HCT116 (cell line): ENCODE measurements at regions not wholly inside any gene's neighbourhood (a gene's known extent, or its start where the extent isn't known, plus 50 kb on each side); places are given as distances from the start of the nearest gene placed in this dataset.

Experiments used
- ATAC-seq: fragments of 200-7000 bp; cut with Tn5 transposase; 2 replicates; pipeline ENCODE4 v1.9.1; 2020; ENCODE audit warnings: mild to moderate bottlenecking, moderate library complexity
- BruUV-seq: library from RNA; stranded (reverse); fragments of 400-500 nt; replicated peaks from 2 replicates; lab custom pipeline; 2021; lab: Mats Ljungman, UMichigan
- CTCF ChIA-PET: fragments of 300-600 bp; sonication (Branson Sonifier 250); formaldehyde crosslinking; loops from one replicate; lab custom pipeline; 2021; ENCODE audit warnings: antibody characterized with exemption; lab: Charles Lee
- POLR2A ChIA-PET: fragments of 300-600, 350-600 bp; sonication (Branson Sonifier 250); formaldehyde crosslinking; loops from one replicate; lab custom pipeline; 2021; ENCODE audit warnings: antibody characterized with exemption; lab: Charles Lee
- RAD21 ChIA-PET, 2 experiments: fragments of 300-600 bp; sonication (Branson Sonifier 250); formaldehyde crosslinking; loops; one replicate each; lab custom pipeline; 2023; ENCODE audit warnings: low total read pairs in 2 of 2; ENCODE audit not compliant: uncharacterized antibody in 2 of 2, unreplicated experiment in 2 of 2, low non-redundant PET in 1 of 2; lab: Charles Lee
- DNase-seq: peaks from one replicate; pipeline ENCODE4 v3.0.0-alpha.2; 2010; ENCODE audit warnings: low read depth, low spot score
- H2AFZ ChIP-seq: fragments of 200-600 bp; shearing (Covaris generic), sonication (generic); 2 replicates; pipeline ENCODE4 v1.6.1; 2017; ENCODE audit warnings: low read depth, mixed run types, mixed read lengths, antibody characterized with exemption, low read length; ENCODE audit not compliant: poor library complexity, severe bottlenecking
- H3K27ac ChIP-seq: 2 replicates; pipeline ENCODE4 v1.5.1; 2012; ENCODE audit warnings: low read depth, low read length
- H3K27me3 ChIP-seq: fragments of 200-600 bp; sonication (generic); 2 replicates; pipeline ENCODE4 v1.6.1; 2016; ENCODE audit warnings: mixed run types, low read length, mixed read lengths; ENCODE audit not compliant: insufficient read depth
- H3K36me3 ChIP-seq, 2 experiments: fragments of 200-500 bp in 1 of 2; fragments of 200-600 bp in 1 of 2; sonication (Bioruptor generic) in 1 of 2; sonication (generic) in 1 of 2; 2 replicates each; pipeline versions ENCODE4 v1.5.1 to v1.6.1; 2014 to 2016; ENCODE audit warnings: low read length in 2 of 2, inconsistent platforms in 1 of 2, mixed read lengths in 1 of 2, mixed run types in 1 of 2; ENCODE audit not compliant: insufficient read depth in 2 of 2, control insufficient read depth in 1 of 2
- H3K4me1 ChIP-seq, 2 experiments: fragments of 200-600 bp in 1 of 2; sonication (generic) in 1 of 2; 2 replicates each; pipeline versions ENCODE4 v1.5.1 to v1.6.1; 2012 to 2017; ENCODE audit warnings: low read length in 2 of 2, inconsistent platforms in 1 of 2, mild to moderate bottlenecking in 1 of 2, mixed read lengths in 1 of 2, mixed run types in 1 of 2, moderate library complexity in 1 of 2; ENCODE audit not compliant: insufficient read depth in 2 of 2, control insufficient read depth in 1 of 2
- H3K4me2 ChIP-seq: fragments of 200-600 bp; sonication (generic); 2 replicates; pipeline ENCODE4 v1.6.1; 2017; ENCODE audit warnings: mixed run types, low read length, mixed read lengths
- H3K4me3 ChIP-seq, 2 experiments: fragments of 200-600 bp in 1 of 2; sonication (generic) in 1 of 2; replicated peaks in 1 of 2; 2 replicates each; pipeline ENCODE4 v1.5.1; 2011 to 2016; ENCODE audit warnings: low read length in 2 of 2, control low read depth in 1 of 2, low read depth in 1 of 2, mild to moderate bottlenecking in 1 of 2, mixed read lengths in 1 of 2, mixed run types in 1 of 2
- H3K79me2 ChIP-seq: fragments of 200-600 bp; sonication (generic); 2 replicates; pipeline ENCODE4 v1.6.1; 2017; ENCODE audit warnings: mild to moderate bottlenecking, mixed run types, low read length, moderate library complexity, mixed read lengths; ENCODE audit not compliant: insufficient read depth
- H3K9ac ChIP-seq: fragments of 200-600 bp; sonication (generic); 2 replicates; pipeline ENCODE4 v1.6.1; 2016; ENCODE audit warnings: low read length, mixed read lengths
- H3K9me2 ChIP-seq: fragments of 200-600 bp; sonication (generic), shearing (Covaris generic); 2 replicates; pipeline ENCODE4 v1.6.1; 2017; ENCODE audit warnings: mixed run types, mild to moderate bottlenecking, moderate library complexity; ENCODE audit not compliant: insufficient read depth
- H3K9me3 ChIP-seq, 2 experiments: fragments of 200-500 bp in 1 of 2; fragments of 200-600 bp in 1 of 2; sonication (Bioruptor generic) in 1 of 2; sonication (generic) in 1 of 2; 2 replicates each; pipeline ENCODE4 v1.6.1; 2014 to 2017; ENCODE audit warnings: low read length in 2 of 2, mixed read lengths in 2 of 2, inconsistent platforms in 1 of 2, low read depth in 1 of 2, mild to moderate bottlenecking in 1 of 2, mixed run types in 1 of 2, moderate library complexity in 1 of 2; ENCODE audit not compliant: control insufficient read depth in 1 of 2, insufficient read depth in 1 of 2
- H4K20me1 ChIP-seq: fragments of 200-600 bp; sonication (generic), shearing (Covaris generic); 2 replicates; pipeline ENCODE4 v1.6.1; 2017; ENCODE audit warnings: mixed run types, mild to moderate bottlenecking, moderate library complexity; ENCODE audit not compliant: insufficient read depth
- ATF3 ChIP-seq: IDR thresholded peaks from 2 replicates; pipeline ENCODE4 v1.6.1; 2012
- CBX3 ChIP-seq: IDR thresholded peaks from 2 replicates; pipeline ENCODE4 v1.6.1; 2012; ENCODE audit warnings: low read depth
- CEBPB ChIP-seq: IDR thresholded peaks from 2 replicates; pipeline ENCODE4 v1.6.1; 2012; ENCODE audit warnings: low read depth
- EGR1 ChIP-seq: IDR thresholded peaks from 2 replicates; pipeline ENCODE4 v1.6.1; 2012; ENCODE audit warnings: low read depth
- ELF1 ChIP-seq: IDR thresholded peaks from 2 replicates; pipeline ENCODE4 v1.6.1; 2012; ENCODE audit warnings: low read depth, borderline replicate concordance
- EZH2phosphoT487 ChIP-seq: fragments of 200-600 bp; IDR thresholded peaks from 2 replicates; pipeline ENCODE4 v1.6.1; 2018; ENCODE audit warnings: antibody characterized with exemption, borderline replicate concordance
- FOSL1 ChIP-seq: IDR thresholded peaks from 2 replicates; pipeline ENCODE4 v1.6.1; 2012; ENCODE audit warnings: low read depth
- JUND ChIP-seq: IDR thresholded peaks from 2 replicates; pipeline ENCODE4 v1.6.1; 2012
- POLR2AphosphoS5 ChIP-seq: IDR thresholded peaks from 2 replicates; pipeline ENCODE4 v1.6.1; 2011; ENCODE audit warnings: mild to moderate bottlenecking, low read depth, low read length, moderate library complexity
- REST ChIP-seq: IDR thresholded peaks from 2 replicates; pipeline ENCODE4 v1.6.1; 2012; ENCODE audit warnings: low read depth
- SRF ChIP-seq: IDR thresholded peaks from 2 replicates; pipeline ENCODE4 v1.6.1; 2012; ENCODE audit warnings: low read depth
- TCF7L2 ChIP-seq: IDR thresholded peaks from 2 replicates; pipeline ENCODE4 v1.7.0; 2011; ENCODE audit warnings: borderline replicate concordance, inconsistent platforms; ENCODE audit not compliant: insufficient read depth, insufficient read length; ENCODE audit errors: extremely low read depth
- YY1 ChIP-seq: IDR thresholded peaks from 2 replicates; pipeline ENCODE4 v1.6.1; 2011; ENCODE audit warnings: low read length, low read depth, moderate library complexity, mild to moderate bottlenecking; ENCODE audit not compliant: insufficient replicate concordance; ENCODE audit errors: extremely low read depth
- intact Hi-C: fragments of 100-400 bp; cut with micrococcal nuclease; formaldehyde crosslinking; loops from 2 replicates; pipeline ENCODE4 v1.10.0; 2022
- TF ChIP-seq, protein P1 (sequence below), 3 experiments: fragments of 200-600 bp in 1 of 3; sonication (generic) in 1 of 3; IDR thresholded peaks in 2 of 3; conservative IDR thresholded peaks in 1 of 3; 2 replicates each; pipeline ENCODE4 v1.5.1; 2012 to 2017; ENCODE audit warnings: low read depth in 2 of 3, low read length in 2 of 3, antibody characterized with exemption in 1 of 3, borderline replicate concordance in 1 of 3, control low read depth in 1 of 3, mild to moderate bottlenecking in 1 of 3, mixed read lengths in 1 of 3, mixed run types in 1 of 3, moderate library complexity in 1 of 3; ENCODE audit not compliant: insufficient read depth in 1 of 3

DNA sequence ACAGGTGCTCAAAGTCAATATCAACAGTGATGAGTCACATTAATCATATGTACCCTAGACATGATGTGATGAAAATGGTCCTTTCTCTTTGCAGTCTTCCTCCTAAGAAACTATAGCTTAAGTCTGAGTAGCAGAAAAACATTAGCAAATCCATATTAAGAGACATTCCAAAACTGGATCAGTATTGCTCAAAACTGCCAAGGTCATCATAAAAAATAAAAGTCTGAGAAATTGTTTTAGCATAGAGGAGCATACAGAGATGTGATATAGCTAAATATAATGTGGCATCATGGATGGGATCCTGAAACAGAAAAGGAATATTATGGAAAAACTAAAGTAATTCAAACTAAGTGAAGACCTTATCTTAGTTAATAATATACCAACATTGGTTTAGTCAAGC, 1316.1 kb downstream of the SUCLG1 start:
- Histone ChIP-seq H3K9me2 (no peaks in the 10 kb centered on the region), H3K4me2 (no peak overlapping the region), H3K27me3 (no peaks in the 10 kb centered on the region), H3K27ac (no peak overlapping the region), H4K20me1 (no peaks in the 10 kb centered on the region), H3K36me3 (no peaks in the 10 kb centered on the region), H3K79me2 (no peaks in the 10 kb centered on the region), H3K9me3 (no peaks in the 10 kb centered on the region), H3K4me3 (no peak overlapping the region), H3K4me1 (no peaks in the 10 kb centered on the region), H2AFZ (no peak overlapping the region), H3K9ac (no peak overlapping the region)
- RAD21 ChIA-PET: no interaction called here
- BruUV-seq: no TSS peak
- TF ChIP-seq, protein P1, sequence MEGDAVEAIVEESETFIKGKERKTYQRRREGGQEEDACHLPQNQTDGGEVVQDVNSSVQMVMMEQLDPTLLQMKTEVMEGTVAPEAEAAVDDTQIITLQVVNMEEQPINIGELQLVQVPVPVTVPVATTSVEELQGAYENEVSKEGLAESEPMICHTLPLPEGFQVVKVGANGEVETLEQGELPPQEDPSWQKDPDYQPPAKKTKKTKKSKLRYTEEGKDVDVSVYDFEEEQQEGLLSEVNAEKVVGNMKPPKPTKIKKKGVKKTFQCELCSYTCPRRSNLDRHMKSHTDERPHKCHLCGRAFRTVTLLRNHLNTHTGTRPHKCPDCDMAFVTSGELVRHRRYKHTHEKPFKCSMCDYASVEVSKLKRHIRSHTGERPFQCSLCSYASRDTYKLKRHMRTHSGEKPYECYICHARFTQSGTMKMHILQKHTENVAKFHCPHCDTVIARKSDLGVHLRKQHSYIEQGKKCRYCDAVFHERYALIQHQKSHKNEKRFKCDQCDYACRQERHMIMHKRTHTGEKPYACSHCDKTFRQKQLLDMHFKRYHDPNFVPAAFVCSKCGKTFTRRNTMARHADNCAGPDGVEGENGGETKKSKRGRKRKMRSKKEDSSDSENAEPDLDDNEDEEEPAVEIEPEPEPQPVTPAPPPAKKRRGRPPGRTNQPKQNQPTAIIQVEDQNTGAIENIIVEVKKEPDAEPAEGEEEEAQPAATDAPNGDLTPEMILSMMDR (IDR thresholded peaks at IDR 0.05 in 2 of 3, conservative IDR thresholded peaks at IDR 0.05 in 1 of 3; ENCODE audit: borderline replicate concordance in 1 of 3, insufficient read depth in 1 of 3, low read depth in 2 of 3, low read length in 2 of 3): no peak
- TF ChIP-seq POLR2AphosphoS5: no peak
- no peak for TF ChIP-seq CEBPB
- TF ChIP-seq EZH2phosphoT487: no peak
- TF ChIP-seq FOSL1: no peak
- no peak for TF ChIP-seq JUND
- no peak for TF ChIP-seq ATF3
- TF ChIP-seq SRF: no peak
- no peak for TF ChIP-seq ELF1
- no peak for TF ChIP-seq TCF7L2
- no peak for TF ChIP-seq YY1
- TF ChIP-seq REST: no peak
- TF ChIP-seq CBX3: no peak
- no peak for TF ChIP-seq EGR1
- intact Hi-C loops: no loop called here
- POLR2A ChIA-PET: interaction anchor here (1.3 kb wide), 1 partner anchor 9 kb away, joined by 3 read pairs; no protein-coding TSS in a partner anchor
- DNase-seq (no peak), ATAC-seq (no peak)
- CTCF ChIA-PET: no interaction called here
